ENCODE measurements at regions not wholly inside any gene's neighbourhood (a gene's known extent, or its start where the extent isn't known, plus 50 kb on each side); places are given as distances from the start of the nearest gene placed in this dataset.

- peak; percentile 18 for DNase-seq
Measured at GRCh38 chr12:82034769-82035168, 275.6 kb upstream of the PPFIA2 start.

- peak; percentile 66 for DNase-seq
Measured at GRCh38 chr12:82029936-82030335, 270.8 kb upstream of the PPFIA2 start.

GRCh38 chr12:82028772-82029171 lies 269.6 kb upstream of the PPFIA2 start:
- DNase-seq: no peak

- DNase-seq: peak; percentile 8
Measured at GRCh38 chr12:82027612-82028011, 268.5 kb upstream of the PPFIA2 start.

GRCh38 chr12:82025462-82025861 lies 266.3 kb upstream of the PPFIA2 start:
- DNase-seq: no peak

GRCh38 chr12:82019533-82019932 lies 260.4 kb upstream of the PPFIA2 start:
- DNase-seq: peak; percentile 35

- no peak for DNase-seq
Measured at GRCh38 chr12:82015623-82016347, 256.6 kb upstream of the PPFIA2 start.

- DNase-seq: no peak
Measured at GRCh38 chr12:82012176-82012575, 253.0 kb upstream of the PPFIA2 start.

- DNase-seq: no peak
Measured at GRCh38 chr12:82009524-82009923, 250.4 kb upstream of the PPFIA2 start.

GRCh38 chr12:82008251-82008650 lies 249.1 kb upstream of the PPFIA2 start:
- no peak for DNase-seq

- no peak for DNase-seq
Measured at GRCh38 chr12:81998761-81999378, 239.7 kb upstream of the PPFIA2 start.

GRCh38 chr12:81992461-81992860 lies 233.3 kb upstream of the PPFIA2 start:
- peak; percentile 72 for DNase-seq

- DNase-seq: peak; percentile 2
Measured at GRCh38 chr12:81991868-81992267, 232.7 kb upstream of the PPFIA2 start.

GRCh38 chr12:81988362-81988761 lies 229.2 kb upstream of the PPFIA2 start:
- no peak for DNase-seq

- DNase-seq: no peak
Measured at GRCh38 chr12:81987371-81987770, 228.2 kb upstream of the PPFIA2 start.

GRCh38 chr12:81976661-81977060 lies 217.5 kb upstream of the PPFIA2 start:
- no peak for DNase-seq

- DNase-seq: no peak
Measured at GRCh38 chr12:81974762-81975161, 215.6 kb upstream of the PPFIA2 start.

GRCh38 chr12:81968421-81968820 lies 209.3 kb upstream of the PPFIA2 start:
- no peak for DNase-seq

GRCh38 chr12:81963636-81964035 lies 204.5 kb upstream of the PPFIA2 start:
- peak; percentile 11 for DNase-seq

- DNase-seq: no peak
Measured at GRCh38 chr12:81963026-81963425, 203.9 kb upstream of the PPFIA2 start.

- DNase-seq: no peak
Measured at GRCh38 chr12:81962126-81962856, 203.1 kb upstream of the PPFIA2 start.

GRCh38 chr12:81958406-81958805 lies 199.3 kb upstream of the PPFIA2 start:
- peak; percentile 15 for DNase-seq

- no peak for DNase-seq
Measured at GRCh38 chr12:81957631-81958030, 198.5 kb upstream of the PPFIA2 start.

- DNase-seq: no peak
Measured at GRCh38 chr12:81956468-81956860, 197.3 kb upstream of the PPFIA2 start.
